ENCODE measurements at regions not wholly inside any gene's neighbourhood (a gene's known extent, or its start where the extent isn't known, plus 50 kb on each side); places are given as distances from the start of the nearest gene placed in this dataset.

DNA sequence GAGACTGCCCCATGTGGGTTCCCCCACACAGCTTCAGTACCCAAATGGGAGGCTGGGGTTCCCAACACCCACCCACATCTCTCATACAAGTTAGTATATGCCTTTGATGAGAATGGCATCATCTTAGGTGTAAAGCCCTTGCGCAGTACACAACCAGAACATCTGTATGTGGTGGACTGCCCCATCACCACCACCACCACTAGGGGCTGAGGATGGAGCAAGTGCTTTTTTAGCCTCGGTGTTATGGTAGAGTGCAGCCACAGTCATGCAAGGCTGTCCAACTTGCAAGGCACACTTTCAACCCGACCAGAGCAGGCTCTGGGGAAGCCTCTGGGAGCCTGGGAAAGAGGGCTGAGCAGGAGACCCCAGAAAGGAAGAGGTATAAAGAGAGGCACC is 241.2 kb downstream of the TFCP2L1 start:
- Histone ChIP-seq H3K27me3 (ENCODE audit: control insufficient read depth, insufficient read depth, low read length) (peaks cover 58% of the 10 kb centered on the region), H3K4me1 (ENCODE audit: control insufficient read depth, insufficient read depth, low read length) (peaks cover 4% of the 10 kb centered on the region), H3K4me2 (ENCODE audit: low read length) (no peak overlapping the region), H3K9ac (ENCODE audit: low read depth, low read length) (no peak overlapping the region), H3K9me3 (replicated peaks; ENCODE audit: low read length) (no peaks in the 10 kb centered on the region), H3K4me3 (ENCODE audit: low read length) (no peak overlapping the region), H3K36me3 (ENCODE audit: insufficient read depth, low read length) (no peaks in the 10 kb centered on the region)

DNA sequence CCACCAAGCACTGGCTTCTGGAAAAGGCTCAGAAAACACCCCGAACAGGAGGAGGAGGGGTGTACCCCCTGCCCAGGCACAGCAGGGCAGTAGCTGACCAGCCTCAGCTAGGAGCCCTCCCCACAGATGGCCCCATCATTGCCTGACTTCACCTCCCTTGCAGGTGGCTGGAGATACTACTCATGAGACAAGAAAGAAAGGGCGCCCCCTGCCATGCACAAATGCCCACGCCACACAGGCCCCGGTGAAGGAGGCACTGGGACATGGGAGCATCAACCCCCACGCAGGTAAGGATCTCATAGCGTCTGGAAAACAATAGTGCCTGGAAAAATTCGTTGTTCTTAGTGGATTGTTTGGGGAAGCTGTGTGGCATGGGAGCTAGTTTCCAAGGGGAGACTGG is 240.6 kb downstream of the TFCP2L1 start:
- peaks cover 57% of the 10 kb centered on the region for H3K27me3 ChIP-seq (ENCODE audit: control insufficient read depth, insufficient read depth, low read length)

GRCh38 chr2:121045245-121045644 is 239.8 kb downstream of the TFCP2L1 start:
- Histone ChIP-seq H3K9me3 (replicated peaks; ENCODE audit: low read length) (no peaks in the 10 kb centered on the region), H3K4me1 (ENCODE audit: control insufficient read depth, insufficient read depth, low read length) (peaks cover 4% of the 10 kb centered on the region), H3K27me3 (ENCODE audit: control insufficient read depth, insufficient read depth, low read length) (peaks cover 59% of the 10 kb centered on the region), H3K4me3 (ENCODE audit: low read length) (no peak overlapping the region), H3K9ac (ENCODE audit: low read depth, low read length) (no peak overlapping the region), H3K4me2 (ENCODE audit: low read length) (no peak overlapping the region), H3K36me3 (ENCODE audit: insufficient read depth, low read length) (no peaks in the 10 kb centered on the region)

More for the DNA sequence above, 240.6 kb downstream of the TFCP2L1 start:
- H3K4me1 ChIP-seq (ENCODE audit: control insufficient read depth, insufficient read depth, low read length): peaks cover 4% of the 10 kb centered on the region
- H3K9me3 ChIP-seq (replicated peaks; ENCODE audit: low read length): no peaks in the 10 kb centered on the region
- H3K36me3 ChIP-seq (ENCODE audit: insufficient read depth, low read length): no peaks in the 10 kb centered on the region
- H3K4me2 ChIP-seq (ENCODE audit: low read length): no peak overlapping the region
- no peak overlapping the region for H3K4me3 ChIP-seq (ENCODE audit: low read length)
- H3K9ac ChIP-seq (ENCODE audit: low read depth, low read length): no peak overlapping the region

DNA sequence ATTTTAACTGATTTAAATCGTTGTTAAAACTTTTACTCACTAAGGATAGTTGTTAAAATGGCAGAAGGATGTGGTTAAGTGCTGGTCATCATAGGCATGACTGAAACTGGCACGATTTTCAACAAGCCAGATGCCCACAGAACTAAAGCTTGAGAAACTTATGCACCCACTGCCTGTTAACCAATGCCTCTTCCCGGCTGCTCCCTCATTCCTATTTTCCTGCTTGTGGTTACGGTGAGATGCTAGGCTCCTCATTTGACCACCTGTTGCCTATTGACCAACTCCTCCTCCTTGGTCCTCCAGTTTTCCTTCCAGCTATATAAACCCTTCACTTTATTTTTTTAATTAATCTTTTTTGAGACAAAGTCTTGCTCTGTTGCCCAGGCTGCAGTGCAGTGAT is 238.7 kb downstream of the TFCP2L1 start:
- H3K27me3 ChIP-seq (ENCODE audit: control insufficient read depth, insufficient read depth, low read length): peaks cover 70% of the 10 kb centered on the region
- H3K4me3 ChIP-seq (ENCODE audit: low read length): no peak overlapping the region
- H3K4me2 ChIP-seq (ENCODE audit: low read length): no peak overlapping the region
- H3K4me1 ChIP-seq (ENCODE audit: control insufficient read depth, insufficient read depth, low read length): peaks cover 4% of the 10 kb centered on the region
- H3K36me3 ChIP-seq (ENCODE audit: insufficient read depth, low read length): no peaks in the 10 kb centered on the region
- no peak overlapping the region for H3K9ac ChIP-seq (ENCODE audit: low read depth, low read length)
- no peaks in the 10 kb centered on the region for H3K9me3 ChIP-seq (replicated peaks; ENCODE audit: low read length)

- no peaks in the 10 kb centered on the region for H3K9me3 ChIP-seq (replicated peaks; ENCODE audit: low read length)
- no peaks in the 10 kb centered on the region for H3K36me3 ChIP-seq (ENCODE audit: insufficient read depth, low read length)
- H3K9ac ChIP-seq (ENCODE audit: low read depth, low read length): no peak overlapping the region
- H3K27me3 ChIP-seq (ENCODE audit: control insufficient read depth, insufficient read depth, low read length): peaks cover 66% of the 10 kb centered on the region
- no peak overlapping the region for H3K4me2 ChIP-seq (ENCODE audit: low read length)
- peaks cover 4% of the 10 kb centered on the region for H3K4me1 ChIP-seq (ENCODE audit: control insufficient read depth, insufficient read depth, low read length)
- no peak overlapping the region for H3K4me3 ChIP-seq (ENCODE audit: low read length)
These were observed 237.6 kb downstream of the TFCP2L1 start for GRCh38 chr2:121047383-121047782.

GRCh38 chr2:121049131-121049530 is 235.9 kb downstream of the TFCP2L1 start:
- Histone ChIP-seq H3K9me3 (replicated peaks; ENCODE audit: low read length) (no peaks in the 10 kb centered on the region), H3K27me3 (ENCODE audit: control insufficient read depth, insufficient read depth, low read length) (peaks cover 53% of the 10 kb centered on the region), H3K4me1 (ENCODE audit: control insufficient read depth, insufficient read depth, low read length) (peaks cover 4% of the 10 kb centered on the region), H3K36me3 (ENCODE audit: insufficient read depth, low read length) (no peaks in the 10 kb centered on the region), H3K4me3 (ENCODE audit: low read length) (no peak overlapping the region), H3K9ac (ENCODE audit: low read depth, low read length) (no peak overlapping the region), H3K4me2 (ENCODE audit: low read length) (no peak overlapping the region)

- Histone ChIP-seq H3K4me3 (ENCODE audit: low read length) (no peak overlapping the region), H3K9me3 (replicated peaks; ENCODE audit: low read length) (no peaks in the 10 kb centered on the region), H3K4me1 (ENCODE audit: control insufficient read depth, insufficient read depth, low read length) (peaks cover 4% of the 10 kb centered on the region), H3K27me3 (ENCODE audit: control insufficient read depth, insufficient read depth, low read length) (peaks cover 44% of the 10 kb centered on the region), H3K4me2 (ENCODE audit: low read length) (no peak overlapping the region), H3K36me3 (ENCODE audit: insufficient read depth, low read length) (no peaks in the 10 kb centered on the region), H3K9ac (ENCODE audit: low read depth, low read length) (no peak overlapping the region)
These were observed 234.9 kb downstream of the TFCP2L1 start for GRCh38 chr2:121049950-121050585.

- no peak overlapping the region for H3K4me2 ChIP-seq (ENCODE audit: low read length)
- no peak overlapping the region for H3K4me3 ChIP-seq (ENCODE audit: low read length)
- peaks cover 42% of the 10 kb centered on the region for H3K27me3 ChIP-seq (ENCODE audit: control insufficient read depth, insufficient read depth, low read length)
- no peaks in the 10 kb centered on the region for H3K36me3 ChIP-seq (ENCODE audit: insufficient read depth, low read length)
- H3K9ac ChIP-seq (ENCODE audit: low read depth, low read length): no peak overlapping the region
- no peaks in the 10 kb centered on the region for H3K9me3 ChIP-seq (replicated peaks; ENCODE audit: low read length)
- H3K4me1 ChIP-seq (ENCODE audit: control insufficient read depth, insufficient read depth, low read length): no peaks in the 10 kb centered on the region
These were observed 233.7 kb downstream of the TFCP2L1 start for GRCh38 chr2:121051311-121051710.

DNA sequence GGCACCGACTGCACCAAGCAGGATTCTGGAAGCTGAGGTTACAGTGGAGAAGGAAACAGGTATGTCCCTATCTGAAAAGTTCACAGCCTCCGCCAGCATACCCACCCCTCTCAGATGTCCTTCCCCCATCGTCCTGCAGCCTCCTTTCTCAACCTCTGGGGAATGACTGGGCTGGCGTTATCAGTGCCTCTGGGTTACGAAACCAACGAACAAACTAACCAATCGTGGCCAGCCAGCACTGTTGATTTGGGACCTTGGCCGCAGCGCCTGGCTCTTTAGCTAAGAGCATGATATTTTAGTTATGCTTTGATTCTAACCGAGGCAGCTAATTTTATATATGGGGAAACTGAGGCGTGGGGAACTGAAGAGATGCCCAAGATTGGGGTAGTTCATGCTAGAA is 233.0 kb downstream of the TFCP2L1 start:
- peaks cover 48% of the 10 kb centered on the region for H3K27me3 ChIP-seq (ENCODE audit: control insufficient read depth, insufficient read depth, low read length)
- no peak overlapping the region for H3K9ac ChIP-seq (ENCODE audit: low read depth, low read length)
- H3K4me1 ChIP-seq (ENCODE audit: control insufficient read depth, insufficient read depth, low read length): no peaks in the 10 kb centered on the region
- H3K9me3 ChIP-seq (replicated peaks; ENCODE audit: low read length): no peaks in the 10 kb centered on the region
- no peaks in the 10 kb centered on the region for H3K36me3 ChIP-seq (ENCODE audit: insufficient read depth, low read length)
- no peak overlapping the region for H3K4me2 ChIP-seq (ENCODE audit: low read length)
- no peak overlapping the region for H3K4me3 ChIP-seq (ENCODE audit: low read length)

- Histone ChIP-seq H3K27me3 (ENCODE audit: control insufficient read depth, insufficient read depth, low read length) (peaks cover 51% of the 10 kb centered on the region), H3K4me2 (ENCODE audit: low read length) (no peak overlapping the region), H3K36me3 (ENCODE audit: insufficient read depth, low read length) (no peaks in the 10 kb centered on the region), H3K4me3 (ENCODE audit: low read length) (no peak overlapping the region), H3K9ac (ENCODE audit: low read depth, low read length) (no peak overlapping the region), H3K9me3 (replicated peaks; ENCODE audit: low read length) (no peaks in the 10 kb centered on the region), H3K4me1 (ENCODE audit: control insufficient read depth, insufficient read depth, low read length) (no peaks in the 10 kb centered on the region)
These were observed 232.5 kb downstream of the TFCP2L1 start for GRCh38 chr2:121052521-121052920.

DNA sequence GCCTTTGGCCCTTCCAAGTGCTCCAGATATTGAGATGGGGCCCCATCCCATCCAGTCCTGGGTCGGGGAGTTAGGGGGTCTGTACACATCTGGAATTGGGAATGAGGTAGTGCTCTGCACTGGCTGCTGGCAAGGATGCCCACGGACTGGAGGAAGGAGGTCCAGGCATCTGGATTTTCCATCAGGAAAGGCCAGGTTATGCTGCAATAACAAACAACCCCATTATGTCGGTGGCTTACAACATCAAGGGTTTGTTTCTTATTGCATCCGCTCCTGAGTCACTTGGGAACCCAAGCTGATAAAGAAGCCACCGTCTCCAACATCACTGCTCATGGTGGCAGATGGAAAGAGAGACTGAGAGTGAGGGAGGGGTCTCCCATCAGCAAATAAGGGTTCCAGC is 229.9 kb downstream of the TFCP2L1 start:
- Histone ChIP-seq H3K27me3 (ENCODE audit: control insufficient read depth, insufficient read depth, low read length) (peaks cover 36% of the 10 kb centered on the region), H3K36me3 (ENCODE audit: insufficient read depth, low read length) (no peaks in the 10 kb centered on the region), H3K9me3 (replicated peaks; ENCODE audit: low read length) (no peaks in the 10 kb centered on the region), H3K9ac (ENCODE audit: low read depth, low read length) (no peak overlapping the region), H3K4me2 (ENCODE audit: low read length) (no peak overlapping the region), H3K4me1 (ENCODE audit: control insufficient read depth, insufficient read depth, low read length) (no peaks in the 10 kb centered on the region), H3K4me3 (ENCODE audit: low read length) (no peak overlapping the region)

DNA sequence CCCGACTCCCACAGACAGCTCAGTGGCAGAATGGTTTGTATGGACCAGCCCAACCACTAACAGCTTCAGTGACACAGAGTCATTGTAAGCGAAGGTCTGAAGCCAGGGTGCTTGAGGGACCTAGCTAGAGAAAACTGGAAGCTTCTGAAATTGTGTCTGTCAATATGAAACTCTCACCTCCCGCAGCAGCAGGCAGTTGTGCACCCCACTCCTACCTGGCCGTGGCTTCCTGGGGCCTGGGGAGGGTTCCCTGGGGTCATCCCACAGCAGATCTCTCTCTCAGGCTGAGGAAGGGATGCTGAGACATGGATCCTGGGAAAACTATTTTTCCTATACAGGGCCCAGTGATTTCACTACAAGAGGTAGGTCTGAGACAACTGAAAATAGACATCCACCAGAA is 229.5 kb downstream of the TFCP2L1 start:
- H3K27me3 ChIP-seq (ENCODE audit: control insufficient read depth, insufficient read depth, low read length): peaks cover 32% of the 10 kb centered on the region
- H3K4me3 ChIP-seq (ENCODE audit: low read length): no peak overlapping the region
- no peak overlapping the region for H3K9ac ChIP-seq (ENCODE audit: low read depth, low read length)
- no peaks in the 10 kb centered on the region for H3K36me3 ChIP-seq (ENCODE audit: insufficient read depth, low read length)
- H3K9me3 ChIP-seq (replicated peaks; ENCODE audit: low read length): no peaks in the 10 kb centered on the region
- H3K4me2 ChIP-seq (ENCODE audit: low read length): no peak overlapping the region
- H3K4me1 ChIP-seq (ENCODE audit: control insufficient read depth, insufficient read depth, low read length): no peaks in the 10 kb centered on the region

All from skeletal muscle satellite cell (primary cell).